ENCODE measurements at regions not wholly inside any gene's neighbourhood (a gene's known extent, or its start where the extent isn't known, plus 50 kb on each side); places are given as distances from the start of the nearest gene placed in this dataset.

- TF ChIP-seq CTCF (conservative IDR thresholded peaks at IDR 0.05; ENCODE audit: low read depth, low read length), result no peak
- no peak for TF ChIP-seq POLR2A (IDR thresholded peaks at IDR 0.05; ENCODE audit: low read depth, low read length)
- no peak for TF ChIP-seq RFX5 (IDR thresholded peaks at IDR 0.05; ENCODE audit: low read depth, low read length)
- TF ChIP-seq MAFK (IDR thresholded peaks at IDR 0.05; ENCODE audit: low read depth, low read length), result no peak
- TF ChIP-seq RAD21 (IDR thresholded peaks at IDR 0.05; ENCODE audit: low read length), result no peak
- TF ChIP-seq BHLHE40 (IDR thresholded peaks at IDR 0.05; ENCODE audit: low read depth, low read length), result no peak
- TF ChIP-seq USF2 (IDR thresholded peaks at IDR 0.05; ENCODE audit: low read depth, low read length), result no peak
- no peak for TF ChIP-seq FOS (IDR thresholded peaks at IDR 0.05; ENCODE audit: low read depth, low read length)
- TF ChIP-seq RCOR1 (IDR thresholded peaks at IDR 0.05; ENCODE audit: insufficient replicate concordance, low read length), result no peak
- TF ChIP-seq SMC3 (IDR thresholded peaks at IDR 0.05; ENCODE audit: low read depth, low read length), result no peak
- TF ChIP-seq MXI1 (IDR thresholded peaks at IDR 0.05; ENCODE audit: borderline replicate concordance, low read depth, low read length), result no peak
These were observed 320.4 kb downstream of the GLRX3 start for GRCh38 chr10:130456616-130457015.
